Fibroblast of mammary gland (primary cell): ENCODE measurements at regions not wholly inside any gene's neighbourhood (a gene's known extent, or its start where the extent isn't known, plus 50 kb on each side); places are given as distances from the start of the nearest gene placed in this dataset.

Experiments
- DNase-seq: peaks from one replicate; pipeline ENCODE4 v3.0.0-alpha.2; 2010; ENCODE audit warnings: low read depth
- H3K4me3 ChIP-seq: 2 replicates; pipeline ENCODE4 v1.5.1; 2011; ENCODE audit warnings: low read depth, mild to moderate bottlenecking, low read length, moderate library complexity; ENCODE audit not compliant: control insufficient read depth
- TF ChIP-seq, protein P1 (sequence below): conservative IDR thresholded peaks from 2 replicates; pipeline ENCODE4 v1.5.1; 2011; ENCODE audit warnings: low read depth, low read length, inconsistent platforms; ENCODE audit not compliant: control insufficient read depth, insufficient read depth

- DNase-seq, result no peak
- H3K4me3 ChIP-seq, result no peak overlapping the region
- TF ChIP-seq, protein P1, sequence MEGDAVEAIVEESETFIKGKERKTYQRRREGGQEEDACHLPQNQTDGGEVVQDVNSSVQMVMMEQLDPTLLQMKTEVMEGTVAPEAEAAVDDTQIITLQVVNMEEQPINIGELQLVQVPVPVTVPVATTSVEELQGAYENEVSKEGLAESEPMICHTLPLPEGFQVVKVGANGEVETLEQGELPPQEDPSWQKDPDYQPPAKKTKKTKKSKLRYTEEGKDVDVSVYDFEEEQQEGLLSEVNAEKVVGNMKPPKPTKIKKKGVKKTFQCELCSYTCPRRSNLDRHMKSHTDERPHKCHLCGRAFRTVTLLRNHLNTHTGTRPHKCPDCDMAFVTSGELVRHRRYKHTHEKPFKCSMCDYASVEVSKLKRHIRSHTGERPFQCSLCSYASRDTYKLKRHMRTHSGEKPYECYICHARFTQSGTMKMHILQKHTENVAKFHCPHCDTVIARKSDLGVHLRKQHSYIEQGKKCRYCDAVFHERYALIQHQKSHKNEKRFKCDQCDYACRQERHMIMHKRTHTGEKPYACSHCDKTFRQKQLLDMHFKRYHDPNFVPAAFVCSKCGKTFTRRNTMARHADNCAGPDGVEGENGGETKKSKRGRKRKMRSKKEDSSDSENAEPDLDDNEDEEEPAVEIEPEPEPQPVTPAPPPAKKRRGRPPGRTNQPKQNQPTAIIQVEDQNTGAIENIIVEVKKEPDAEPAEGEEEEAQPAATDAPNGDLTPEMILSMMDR, result no peak
Observed at GRCh38 chr12:97131220-97131981, 224.3 kb downstream of the NEDD1 start.

- no peak for DNase-seq
- no peak overlapping the region for H3K4me3 ChIP-seq
- TF ChIP-seq, protein P1, result no peak
Observed at GRCh38 chr12:97132270-97132669, 225.2 kb downstream of the NEDD1 start.

DNA sequence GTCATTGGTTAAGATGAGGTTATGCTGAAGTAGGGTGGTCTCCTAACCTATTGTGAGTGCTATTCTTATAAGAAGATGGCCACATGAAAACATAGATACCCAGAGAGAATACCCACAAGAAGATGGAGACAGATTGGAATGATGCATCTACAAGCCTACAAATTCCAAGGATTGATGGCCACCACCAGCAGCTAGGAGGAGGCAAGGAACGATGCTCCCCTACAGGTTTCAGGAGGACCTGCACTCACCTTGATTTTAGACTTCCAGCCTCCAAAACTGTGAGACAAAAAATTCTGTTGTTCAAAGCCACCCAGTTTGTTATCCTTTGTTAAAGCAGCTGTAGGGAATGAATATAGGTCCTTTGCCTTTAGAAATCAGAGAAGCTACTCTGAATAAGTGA, 227.4 kb downstream of the NEDD1 start:
- DNase-seq, result no peak
- TF ChIP-seq, protein P1, result no peak
- H3K4me3 ChIP-seq, result no peak overlapping the region

DNA sequence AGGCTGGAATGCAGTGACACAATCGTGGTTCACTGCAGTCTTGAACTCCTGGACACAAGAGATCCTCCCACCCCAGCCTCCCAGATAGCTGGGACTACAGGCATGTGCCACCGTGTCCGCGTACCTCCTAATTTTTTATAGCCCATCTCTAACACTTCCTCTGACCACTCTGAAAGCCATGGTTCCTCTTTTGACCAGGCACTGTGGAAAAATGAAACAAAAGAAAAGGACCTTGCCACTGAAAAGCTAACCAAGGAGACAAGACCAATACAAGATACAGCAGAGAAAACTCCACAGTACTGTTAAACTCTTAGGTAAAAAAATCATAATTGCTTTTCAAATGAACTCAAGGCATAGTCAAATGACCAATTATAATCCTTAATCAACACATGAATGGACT, 233.3 kb downstream of the NEDD1 start:
- no peak for DNase-seq
- TF ChIP-seq, protein P1, result no peak
- no peak overlapping the region for H3K4me3 ChIP-seq

GRCh38 chr12:97142737-97143410, 235.8 kb downstream of the NEDD1 start:
- TF ChIP-seq, protein P1, result no peak
- H3K4me3 ChIP-seq, result no peak overlapping the region
- no peak for DNase-seq

DNA sequence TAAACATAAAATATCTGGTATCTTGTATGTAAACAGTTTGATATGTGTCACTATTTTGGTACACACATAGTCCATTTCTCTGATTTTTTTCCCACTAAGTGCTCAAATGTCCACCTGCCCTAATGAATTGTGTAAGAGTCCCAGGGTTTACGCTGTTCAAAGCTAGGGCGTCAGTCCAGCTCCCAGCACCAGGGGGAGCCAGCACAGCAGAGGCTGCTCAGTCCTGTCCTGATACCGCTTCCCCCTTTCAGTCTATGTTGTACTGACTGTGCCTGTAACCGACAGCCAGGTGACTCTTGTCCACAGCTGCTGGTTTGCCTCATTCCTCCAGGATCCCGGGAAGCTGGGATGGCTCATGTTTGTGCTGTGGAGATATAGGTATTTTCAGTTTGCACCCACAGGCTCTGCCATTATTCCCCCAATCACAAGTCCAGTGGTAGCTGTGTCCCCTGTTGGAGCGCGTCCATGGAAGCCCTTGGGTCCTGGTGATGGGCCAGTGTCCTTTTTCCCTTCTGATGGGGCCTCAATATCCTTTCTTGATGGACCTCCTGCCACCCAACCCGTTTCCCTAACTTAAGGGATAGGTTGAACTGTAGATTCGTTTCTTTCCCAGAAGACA, 242.0 kb downstream of the NEDD1 start:
- TF ChIP-seq, protein P1, result peak; percentile 67
- DNase-seq, result peak; percentile 35
- H3K4me3 ChIP-seq, result no peak overlapping the region
